ENCODE measurements at regions not wholly inside any gene's neighbourhood (a gene's known extent, or its start where the extent isn't known, plus 50 kb on each side); places are given as distances from the start of the nearest gene placed in this dataset.
A peak's percentile ranks its signal among the peaks of the same experiment; 100 is the strongest.

- no peak overlapping the region for H3K56ac ChIP-seq (replicated peaks; ENCODE audit: insufficient read length, low read depth, low read length)
- H2BK20ac ChIP-seq (ENCODE audit: low read length), result no peak overlapping the region
- H3K79me1 ChIP-seq (ENCODE audit: low read depth, low read length), result no peaks in the 10 kb centered on the region
- ChIA-PET POLR2A (ENCODE audit: partially characterized antibody) (no interaction called here), CTCF (ENCODE audit: partially characterized antibody) (interaction anchor here (0.8 to 1.8 kb wide), 12 partner anchors 9 to 348 kb away, joined by 3 to 5 read pairs (median 3); no protein-coding TSS in a partner anchor)
- no peak overlapping the region for H2BK5ac ChIP-seq (ENCODE audit: low read depth, low read length)
- no peak overlapping the region for H4K8ac ChIP-seq (ENCODE audit: extremely low read depth, insufficient read depth, low read length)
- H3K4ac ChIP-seq (replicated peaks; ENCODE audit: insufficient read length, low read depth, low read length), result no peak overlapping the region
- no peak overlapping the region for H2AFZ ChIP-seq (ENCODE audit: low read length)
- H3K23me2 ChIP-seq (ENCODE audit: low read depth, low read length), result no peaks in the 10 kb centered on the region
- no peak overlapping the region for H2BK120ac ChIP-seq (replicated peaks; ENCODE audit: low read depth, low read length)
- no peak overlapping the region for H3K23ac ChIP-seq (ENCODE audit: insufficient read length)
- H3K14ac ChIP-seq (ENCODE audit: insufficient read length), result no peak overlapping the region
- no peak overlapping the region for H3K9ac ChIP-seq (replicated peaks in 1 of 4; ENCODE audit: extremely low read depth in 1 of 4, low read depth in 3 of 4, low read length in 3 of 4)
- H3K4me1 ChIP-seq (replicated peaks in 1 of 4; ENCODE audit: control insufficient read depth in 3 of 4, insufficient read depth in 4 of 4, low read length in 3 of 4), result peaks cover 5 to 10% (median 5%) of the 10 kb centered on the region in 4 experiments
- no peak overlapping the region; a peak in 2 of 8 replicates for H3K4me3 ChIP-seq (ENCODE audit: extremely low read depth in 1 of 4, insufficient read depth in 2 of 4, low read depth in 3 of 4, low read length in 4 of 4)
- no peak for FAIRE-seq
- TF ChIP-seq E2F6 (IDR thresholded peaks at IDR 0.05), result peak; percentile 85
- TF ChIP-seq MAFK (IDR thresholded peaks at IDR 0.05; ENCODE audit: low read depth, low read length), result peak; percentile 38; the same call in 1 of the 2 replicates
- TF ChIP-seq, protein P1, sequence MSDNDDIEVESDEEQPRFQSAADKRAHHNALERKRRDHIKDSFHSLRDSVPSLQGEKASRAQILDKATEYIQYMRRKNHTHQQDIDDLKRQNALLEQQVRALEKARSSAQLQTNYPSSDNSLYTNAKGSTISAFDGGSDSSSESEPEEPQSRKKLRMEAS (IDR thresholded peaks at IDR 0.05), result peak; percentile 66
- no peak for TF ChIP-seq CTBP2 (IDR thresholded peaks at IDR 0.05; ENCODE audit: borderline replicate concordance, insufficient read depth, insufficient read length, low read length)
- TF ChIP-seq NRF1 (IDR thresholded peaks at IDR 0.05; ENCODE audit: low read depth, low read length), result no peak
- TF ChIP-seq NANOG (IDR thresholded peaks at IDR 0.05; ENCODE audit: insufficient read depth, low read depth, low read length, poor library complexity, severe bottlenecking), result no peak
- TF ChIP-seq BACH1 (IDR thresholded peaks at IDR 0.05; ENCODE audit: low read length), result peak; percentile 73
- no peak for TF ChIP-seq CREB1 (IDR thresholded peaks at IDR 0.05)
- TF ChIP-seq TEAD4 (IDR thresholded peaks at IDR 0.05; ENCODE audit: low read depth, low read length), result no peak
- no peak for TF ChIP-seq ASH2L (IDR thresholded peaks at IDR 0.05; ENCODE audit: low read length)
- TF ChIP-seq POLR2AphosphoS5 (IDR thresholded peaks at IDR 0.05; ENCODE audit: low read depth, low read length), result no peak
- no peak for TF ChIP-seq USF2 (IDR thresholded peaks at IDR 0.05; ENCODE audit: low read length)
- no peaks in the 10 kb centered on the region for H4K20me1 ChIP-seq (replicated peaks in 1 of 2; ENCODE audit: control insufficient read depth in 1 of 2, insufficient read depth in 2 of 2, low read length in 2 of 2)
- no peaks in the 10 kb centered on the region; a peak in 1 of 4 replicates for H3K9me3 ChIP-seq (ENCODE audit: insufficient read depth in 2 of 2, low read depth in 1 of 2, low read length in 1 of 2)
- no peak overlapping the region for H3K18ac ChIP-seq (ENCODE audit: extremely low read depth, low read length)
- no peak overlapping the region for H4K5ac ChIP-seq (ENCODE audit: insufficient read length, low read depth, low read length)
- H3K27ac ChIP-seq (ENCODE audit: low read depth, low read length), result no peak overlapping the region
- H3K79me2 ChIP-seq (ENCODE audit: control insufficient read depth in 1 of 2, insufficient read depth in 2 of 2, low read length in 2 of 2), result no peaks in the 10 kb centered on the region
- DNase-seq (ENCODE audit: low read depth in 1 of 2, low spot score in 2 of 2), result peak in 1 of 2 experiments; percentile 55
- no peak overlapping the region; the same call in 1 of the 2 replicates for H2BK12ac ChIP-seq (ENCODE audit: low read depth, low read length)
- H3K36me3 ChIP-seq (ENCODE audit: control insufficient read depth in 2 of 4, insufficient read depth in 4 of 4, low read length in 3 of 4), result no peaks in the 10 kb centered on the region
- H2AK5ac ChIP-seq (ENCODE audit: low read depth, low read length), result no peak overlapping the region
- H3K4me2 ChIP-seq (ENCODE audit: insufficient read depth in 1 of 2, low read depth in 2 of 2, low read length in 2 of 2), result peak overlapping the region in 1 of 2 experiments; percentile 15; a peak in 1 of 4 replicates
- no peak overlapping the region for H4K91ac ChIP-seq (replicated peaks; ENCODE audit: insufficient read length, low read length)
- no peak overlapping the region for H2BK15ac ChIP-seq (ENCODE audit: low read length)
- WGBS, 2 experiments (ENCODE audit: extremely low coverage in 1 of 2, insufficient coverage in 1 of 2, insufficient read length in 1 of 2, insufficient replicate concordance in 2 of 2, low coverage in 1 of 2, low lambda C conversion rate in 2 of 2, missing lambda C conversion rate in 1 of 2), result 26% methylated on average over 8 of the region's 8 CpGs; no CpG with 5 or more reads in 1 of the 2 experiments
- no peaks in the 10 kb centered on the region; a peak in 1 of 7 replicates for H3K27me3 ChIP-seq (replicated peaks in 1 of 4; ENCODE audit: control insufficient read depth in 3 of 4, extremely low read depth in 1 of 4, insufficient read depth in 3 of 4, low read length in 3 of 4)
These were observed 98.1 kb upstream of the IGSF21 start for GRCh38 chr1:18009478-18009961.
